NOMO-1 (cell line): ENCODE measurements at regions not wholly inside any gene's neighbourhood (a gene's known extent, or its start where the extent isn't known, plus 50 kb on each side); places are given as distances from the start of the nearest gene placed in this dataset.

Source experiments
- DNase-seq, 2 experiments: peaks; one replicate each; lab custom pipeline; 2025; ENCODE audit not compliant: unreplicated experiment in 2 of 2; lab: John Stamatoyannopoulos, UW

GRCh38 chr21:20661246-20661645, 337.0 kb upstream of the NCAM2 start:
- DNase-seq, result no peak

- DNase-seq, result no peak
These were observed 336.3 kb upstream of the NCAM2 start for GRCh38 chr21:20661745-20662422.

- DNase-seq, result no peak
These were observed 335.7 kb upstream of the NCAM2 start for GRCh38 chr21:20662514-20662913.

GRCh38 chr21:20667931-20668330, 330.3 kb upstream of the NCAM2 start:
- DNase-seq, result no peak

- no peak for DNase-seq
These were observed 312.7 kb upstream of the NCAM2 start for GRCh38 chr21:20685475-20685874.

- DNase-seq, result no peak
These were observed 299.6 kb upstream of the NCAM2 start for GRCh38 chr21:20698585-20698984.

DNA sequence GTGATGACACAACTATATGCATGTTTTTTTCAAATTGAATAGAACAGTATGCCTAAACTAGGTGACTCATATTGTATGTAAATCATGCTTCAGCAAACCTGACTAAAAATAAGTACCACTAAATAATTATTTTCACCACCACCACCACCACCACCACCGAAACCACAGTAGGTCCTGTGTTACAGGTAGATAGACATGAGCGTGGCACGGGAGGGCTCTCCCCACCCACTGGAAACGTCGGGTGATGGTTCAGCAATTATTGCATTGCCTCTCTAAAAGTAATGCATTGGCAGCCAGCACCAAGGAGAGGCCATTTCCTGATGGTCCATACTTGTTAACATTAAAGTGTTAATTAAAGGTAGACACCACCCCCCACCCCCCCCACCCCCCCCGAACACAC, 297.0 kb upstream of the NCAM2 start:
- DNase-seq, result no peak

- DNase-seq, result no peak
These were observed 295.0 kb upstream of the NCAM2 start for GRCh38 chr21:20703112-20703767.

- DNase-seq, result no peak
These were observed 277.6 kb upstream of the NCAM2 start for GRCh38 chr21:20720623-20721022.

- no peak for DNase-seq
These were observed 277.1 kb upstream of the NCAM2 start for GRCh38 chr21:20721151-20721550.

DNA sequence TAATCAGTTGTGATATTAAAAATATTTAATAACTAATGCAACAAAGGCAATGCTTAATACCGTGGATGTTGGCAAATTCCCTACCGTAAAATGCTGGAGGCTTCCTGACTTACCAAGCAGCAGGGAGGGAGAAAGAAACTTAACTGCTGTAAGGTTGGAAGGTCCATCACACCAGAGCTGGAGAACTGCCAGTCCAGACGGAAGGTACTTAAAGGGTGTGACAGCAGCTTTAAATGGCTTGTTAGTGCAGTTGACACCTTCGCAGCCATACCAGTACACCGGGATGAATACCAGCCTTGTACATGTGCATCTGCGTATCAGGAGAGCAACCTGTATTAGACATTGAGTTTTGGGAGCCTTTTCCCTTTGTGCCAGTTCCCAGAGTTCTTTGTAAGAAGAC, 269.5 kb upstream of the NCAM2 start:
- DNase-seq, result no peak

GRCh38 chr21:20729376-20729775, 268.8 kb upstream of the NCAM2 start:
- DNase-seq, result no peak

- DNase-seq, result no peak
These were observed 267.8 kb upstream of the NCAM2 start for GRCh38 chr21:20730441-20730840.

GRCh38 chr21:20735257-20735656, 263.0 kb upstream of the NCAM2 start:
- DNase-seq, result no peak

- DNase-seq, result no peak
These were observed 260.8 kb upstream of the NCAM2 start for GRCh38 chr21:20737227-20737913.

GRCh38 chr21:20739421-20739820, 258.8 kb upstream of the NCAM2 start:
- DNase-seq, result no peak

DNA sequence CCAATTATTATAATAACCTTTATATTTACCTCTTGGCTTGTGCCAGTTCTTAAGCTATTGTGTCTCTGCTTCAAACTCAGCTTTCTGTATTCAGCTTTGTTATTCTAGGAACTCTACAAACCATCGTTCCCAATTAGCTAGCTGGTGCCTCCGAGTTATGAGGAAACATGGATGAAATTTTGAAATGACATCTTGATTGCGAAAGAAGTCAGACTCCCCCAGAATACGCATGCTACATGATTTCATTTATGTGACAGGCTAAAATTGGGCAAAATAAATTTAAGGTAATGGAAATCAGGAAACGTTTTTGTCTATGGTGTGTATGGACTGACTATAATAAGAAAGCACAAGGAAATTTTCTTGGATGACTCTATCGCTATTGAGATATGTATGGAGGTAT, 256.8 kb upstream of the NCAM2 start:
- DNase-seq, result no peak

DNA sequence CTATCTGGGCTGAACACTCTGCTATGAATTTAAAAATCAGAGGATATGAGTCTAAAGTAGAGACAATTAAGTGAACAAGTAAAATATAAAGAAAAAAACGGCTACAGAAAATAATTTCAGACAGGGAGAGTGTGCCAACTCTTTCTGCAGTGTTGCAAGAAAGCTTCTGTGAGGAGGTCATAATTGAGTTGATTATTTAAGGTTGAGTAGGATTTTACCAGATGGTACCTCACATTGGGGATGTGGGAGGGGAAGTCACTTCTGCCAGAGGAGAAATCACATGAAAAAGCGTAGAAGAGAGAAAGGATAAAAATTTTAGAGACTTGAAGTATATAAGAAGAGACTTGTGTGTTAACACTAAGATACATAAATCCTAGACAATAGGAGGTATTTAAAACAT, 238.0 kb upstream of the NCAM2 start:
- DNase-seq, result no peak

- no peak for DNase-seq
These were observed 223.5 kb upstream of the NCAM2 start for GRCh38 chr21:20774737-20775136.

DNA sequence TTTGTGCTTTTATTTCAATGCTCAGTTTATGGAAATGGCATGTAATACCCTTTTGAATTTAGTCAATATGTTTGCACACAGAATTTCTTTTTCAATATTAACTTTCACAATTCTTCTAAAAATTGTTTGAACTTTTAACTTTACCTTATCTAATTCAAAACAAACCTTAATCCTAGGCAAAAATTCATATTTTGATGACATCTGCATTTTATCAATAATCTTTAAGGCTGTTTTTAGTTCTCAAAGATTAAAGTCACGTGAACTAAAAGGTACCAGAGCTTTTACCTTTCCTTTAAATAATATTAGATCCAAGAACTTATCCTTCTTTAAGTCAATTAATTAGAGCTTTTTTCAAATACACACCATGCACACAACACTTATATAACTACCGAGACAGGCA, 218.9 kb upstream of the NCAM2 start:
- no peak for DNase-seq

- DNase-seq, result no peak
These were observed 214.6 kb upstream of the NCAM2 start for GRCh38 chr21:20783611-20784010.
